A549 (cell line): ENCODE measurements at regions not wholly inside any gene's neighbourhood (a gene's known extent, or its start where the extent isn't known, plus 50 kb on each side); places are given as distances from the start of the nearest gene placed in this dataset.

Source experiments
- ATAC-seq, 2 experiments: fragments of 200-7000 bp in 1 of 2; fragments of >200 bp in 1 of 2; cut with Nextera tagmentation in 1 of 2; cut with Tn5 transposase in 1 of 2; 3 replicates each; pipeline versions ENCODE4 v1.8.0 to v1.9.1; 2018 to 2020; ENCODE audit warnings: mild to moderate bottlenecking in 1 of 2, moderate library complexity in 1 of 2
- CTCF ChIA-PET: fragments of 300-600 bp; sonication (Branson Sonifier 250); formaldehyde crosslinking; extraction: SDS; loops from one replicate; lab custom pipeline; 2021; ENCODE audit warnings: antibody characterized with exemption, inconsistent platforms; lab: Yijun Ruan, JAX
- POLR2A ChIA-PET: fragments of 350-600 bp; formaldehyde crosslinking; extraction: SDS; loops from one replicate; lab custom pipeline; 2021; ENCODE audit warnings: antibody characterized with exemption, inconsistent platforms; lab: Yijun Ruan, JAX
- DNase-seq, 2 experiments: peaks; one replicate each; pipeline versions ENCODE4 v3.0.0 to v3.0.0-alpha.2; 2011 to 2016; ENCODE audit warnings: low read depth in 1 of 2, low spot score in 1 of 2
- FAIRE-seq: peaks from 2 replicates; lab custom pipeline; 2011; peaks lifted over from hg19 to GRCh38; lab: Jason Lieb, UNC
- H3K27ac ChIP-seq, 2 experiments: fragments of >200 bp; sonication (Bioruptor Twin); formaldehyde crosslinking; 3 replicates each; pipeline ENCODE4 v1.5.1; 2016 to 2017
- H3K4me1 ChIP-seq: fragments of >200 bp; sonication (Bioruptor Twin); formaldehyde crosslinking; 3 replicates; pipeline ENCODE4 v1.6.1; 2016
- H3K4me2 ChIP-seq: fragments of >200 bp; sonication (Bioruptor Twin); formaldehyde crosslinking; 3 replicates; pipeline ENCODE4 v1.6.1; 2016
- H3K4me3 ChIP-seq: fragments of >200 bp; sonication (Bioruptor Twin); formaldehyde crosslinking; 3 replicates; pipeline ENCODE4 v1.5.1; 2016
- H3K9me3 ChIP-seq: fragments of >200 bp; sonication (Bioruptor Twin); formaldehyde crosslinking; 3 replicates; pipeline ENCODE4 v1.6.1; 2016
- CHD2 ChIP-seq: fragments of 150-350 bp; IDR thresholded peaks from 2 replicates; pipeline ENCODE4 v1.6.1; 2014; ENCODE audit warnings: low read length; ENCODE audit not compliant: partially characterized antibody
- CHD4 ChIP-seq: fragments of 200-600 bp; sonication (generic); IDR thresholded peaks from 2 replicates; pipeline ENCODE4 v1.6.1; 2016; ENCODE audit warnings: antibody characterized with exemption, mild to moderate bottlenecking, borderline replicate concordance
- EHF ChIP-seq: fragments of 250-450 bp; sonication (Bioruptor Pico); IDR thresholded peaks from 2 replicates; pipeline ENCODE4 v1.5.0; 2020; ENCODE audit warnings: mild to moderate bottlenecking
- EP300 ChIP-seq, 2 experiments: fragments of >200 bp; sonication (Bioruptor Twin); formaldehyde crosslinking; IDR thresholded peaks; 2 replicates in 1 of 2; 3 replicates in 1 of 2; pipeline ENCODE4 v1.6.1; 2016 to 2017
- JUNB ChIP-seq: fragments of >200 bp; sonication (Bioruptor Twin); formaldehyde crosslinking; IDR thresholded peaks from 2 replicates; pipeline ENCODE4 v1.6.1; 2016
- KDM1A ChIP-seq: fragments of 200-600 bp; sonication (generic); IDR thresholded peaks from 2 replicates; pipeline ENCODE4 v1.6.1; 2016; ENCODE audit warnings: low read depth, mild to moderate bottlenecking
- MAFK ChIP-seq: fragments of 450-650 bp; IDR thresholded peaks from 2 replicates; pipeline ENCODE4 v1.6.1; 2014; ENCODE audit not compliant: partially characterized antibody
- NR3C1 ChIP-seq: fragments of >200 bp; sonication (Bioruptor Twin); formaldehyde crosslinking; IDR thresholded peaks from 3 replicates; pipeline ENCODE4 v1.6.1; 2017
- PHF8 ChIP-seq: fragments of 200-600 bp; sonication (generic); IDR thresholded peaks from 2 replicates; pipeline ENCODE4 v1.6.1; 2016; ENCODE audit warnings: low read depth, mild to moderate bottlenecking, antibody characterized with exemption, moderate library complexity, borderline replicate concordance
- POLR2AphosphoS2 ChIP-seq: conservative IDR thresholded peaks from 2 replicates; pipeline ENCODE4 v1.6.1; 2012; ENCODE audit warnings: low read length, improper control_type of control experiment, inconsistent platforms
- RARB ChIP-seq: fragments of 250-450 bp; sonication (Bioruptor Pico); IDR thresholded peaks from 2 replicates; pipeline ENCODE4 v1.8.0; 2021; ENCODE audit warnings: mild to moderate bottlenecking, moderate library complexity
- RNF2 ChIP-seq: fragments of 200-600 bp; sonication (generic); IDR thresholded peaks from 2 replicates; pipeline ENCODE4 v1.6.1; 2016; ENCODE audit warnings: low read depth, mild to moderate bottlenecking, antibody characterized with exemption, moderate library complexity, borderline replicate concordance
- SREBF2 ChIP-seq: fragments of 450-650 bp; IDR thresholded peaks from 2 replicates; pipeline ENCODE4 v1.6.1; 2014; ENCODE audit warnings: mild to moderate bottlenecking, moderate library complexity
- WGBS: methylation state at CpG from one replicate; pipeline ENCODE4 v1.1.6; 2017; ENCODE audit errors: missing lambda C conversion rate; 5-methylcytosine and 5-hydroxymethylcytosine counted together
- TF ChIP-seq, protein P1 (sequence below): fragments of 450-650 bp; IDR thresholded peaks from 2 replicates; pipeline ENCODE4 v1.6.1; 2014; ENCODE audit warnings: antibody characterized with exemption
- TF ChIP-seq, protein P2 (sequence below): fragments of 200-600 bp; sonication (generic); IDR thresholded peaks from 2 replicates; pipeline ENCODE4 v1.6.1; 2016; ENCODE audit warnings: antibody characterized with exemption, mild to moderate bottlenecking, moderate library complexity
- TF ChIP-seq, protein P3 (sequence below): IDR thresholded peaks from 2 replicates; pipeline ENCODE4 v1.6.1; 2012
- TF ChIP-seq, protein P4 (sequence below): fragments of >200 bp; sonication (Bioruptor Twin); formaldehyde crosslinking; IDR thresholded peaks from 3 replicates; pipeline ENCODE4 v1.6.1; 2016
- TF ChIP-seq, protein P5 (sequence below): IDR thresholded peaks from 2 replicates; pipeline ENCODE4 v1.6.1; 2012; ENCODE audit warnings: low read depth, borderline replicate concordance
- TF ChIP-seq, protein P6 (sequence below): fragments of 150-350 bp; IDR thresholded peaks from 2 replicates; pipeline ENCODE4 v1.6.1; 2014; ENCODE audit warnings: low read depth, mild to moderate bottlenecking, low read length

DNA sequence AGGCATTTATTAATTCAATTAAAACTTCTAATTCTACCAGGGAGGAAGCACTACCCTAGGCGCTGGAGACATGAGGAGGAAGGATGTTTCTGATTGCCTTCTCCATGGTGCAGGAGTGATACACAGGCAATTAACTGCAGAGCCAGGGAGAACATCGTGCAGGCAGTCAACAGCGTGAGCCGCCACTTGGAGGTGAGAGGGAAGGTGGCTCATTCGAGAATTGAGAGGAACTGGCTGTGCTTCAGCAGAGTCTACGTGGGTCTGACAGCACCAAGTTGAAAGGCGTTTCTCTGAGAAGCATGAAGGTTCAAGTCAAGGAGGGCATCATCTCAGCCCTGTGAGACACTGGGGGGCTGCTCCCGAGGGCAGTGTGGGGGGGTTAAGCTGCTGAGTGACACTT lies 388.7 kb upstream of the MYT1L start:
- no peak for ATAC-seq
- no peak overlapping the region for H3K4me3 ChIP-seq
- H3K4me2 ChIP-seq: no peak overlapping the region
- no peak for DNase-seq
- WGBS: 5% methylated on average over 8 of the region's 8 CpGs
- H3K27ac ChIP-seq: no peak overlapping the region
- H3K9me3 ChIP-seq: no peaks in the 10 kb centered on the region
- POLR2A ChIA-PET: no interaction called here
- no peak for TF ChIP-seq CHD4
- no peak for TF ChIP-seq KDM1A
- TF ChIP-seq NR3C1: no peak
- TF ChIP-seq JUNB: no peak
- no peak for FAIRE-seq
- CTCF ChIA-PET: no interaction called here
- no peaks in the 10 kb centered on the region for H3K4me1 ChIP-seq

DNA sequence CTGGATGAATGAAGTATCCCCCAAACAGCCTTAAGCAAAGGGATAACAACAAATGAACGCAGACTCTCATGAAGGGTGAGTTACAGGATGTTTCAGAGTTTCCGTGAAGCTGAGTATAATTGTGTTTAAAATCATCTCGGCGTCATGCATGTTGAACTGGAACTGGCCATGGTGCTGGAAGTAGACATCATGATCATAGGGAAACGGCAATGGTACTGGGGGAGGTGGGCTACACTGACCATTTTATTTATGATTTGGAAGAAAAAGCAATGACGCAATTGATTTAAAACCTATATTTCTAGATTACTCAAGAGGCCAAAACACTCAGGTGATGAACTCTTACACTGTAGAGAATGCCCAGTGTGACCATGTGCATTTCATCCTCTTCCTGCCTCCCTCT lies 387.9 kb upstream of the MYT1L start:
- TF ChIP-seq, protein P1, sequence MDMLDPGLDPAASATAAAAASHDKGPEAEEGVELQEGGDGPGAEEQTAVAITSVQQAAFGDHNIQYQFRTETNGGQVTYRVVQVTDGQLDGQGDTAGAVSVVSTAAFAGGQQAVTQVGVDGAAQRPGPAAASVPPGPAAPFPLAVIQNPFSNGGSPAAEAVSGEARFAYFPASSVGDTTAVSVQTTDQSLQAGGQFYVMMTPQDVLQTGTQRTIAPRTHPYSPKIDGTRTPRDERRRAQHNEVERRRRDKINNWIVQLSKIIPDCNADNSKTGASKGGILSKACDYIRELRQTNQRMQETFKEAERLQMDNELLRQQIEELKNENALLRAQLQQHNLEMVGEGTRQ: no peak
- TF ChIP-seq, protein P2, sequence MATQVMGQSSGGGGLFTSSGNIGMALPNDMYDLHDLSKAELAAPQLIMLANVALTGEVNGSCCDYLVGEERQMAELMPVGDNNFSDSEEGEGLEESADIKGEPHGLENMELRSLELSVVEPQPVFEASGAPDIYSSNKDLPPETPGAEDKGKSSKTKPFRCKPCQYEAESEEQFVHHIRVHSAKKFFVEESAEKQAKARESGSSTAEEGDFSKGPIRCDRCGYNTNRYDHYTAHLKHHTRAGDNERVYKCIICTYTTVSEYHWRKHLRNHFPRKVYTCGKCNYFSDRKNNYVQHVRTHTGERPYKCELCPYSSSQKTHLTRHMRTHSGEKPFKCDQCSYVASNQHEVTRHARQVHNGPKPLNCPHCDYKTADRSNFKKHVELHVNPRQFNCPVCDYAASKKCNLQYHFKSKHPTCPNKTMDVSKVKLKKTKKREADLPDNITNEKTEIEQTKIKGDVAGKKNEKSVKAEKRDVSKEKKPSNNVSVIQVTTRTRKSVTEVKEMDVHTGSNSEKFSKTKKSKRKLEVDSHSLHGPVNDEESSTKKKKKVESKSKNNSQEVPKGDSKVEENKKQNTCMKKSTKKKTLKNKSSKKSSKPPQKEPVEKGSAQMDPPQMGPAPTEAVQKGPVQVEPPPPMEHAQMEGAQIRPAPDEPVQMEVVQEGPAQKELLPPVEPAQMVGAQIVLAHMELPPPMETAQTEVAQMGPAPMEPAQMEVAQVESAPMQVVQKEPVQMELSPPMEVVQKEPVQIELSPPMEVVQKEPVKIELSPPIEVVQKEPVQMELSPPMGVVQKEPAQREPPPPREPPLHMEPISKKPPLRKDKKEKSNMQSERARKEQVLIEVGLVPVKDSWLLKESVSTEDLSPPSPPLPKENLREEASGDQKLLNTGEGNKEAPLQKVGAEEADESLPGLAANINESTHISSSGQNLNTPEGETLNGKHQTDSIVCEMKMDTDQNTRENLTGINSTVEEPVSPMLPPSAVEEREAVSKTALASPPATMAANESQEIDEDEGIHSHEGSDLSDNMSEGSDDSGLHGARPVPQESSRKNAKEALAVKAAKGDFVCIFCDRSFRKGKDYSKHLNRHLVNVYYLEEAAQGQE: peak; percentile 86
- ATAC-seq (no peak), FAIRE-seq (no peak), DNase-seq (no peak)
- Histone ChIP-seq H3K4me3 (no peak overlapping the region), H3K4me1 (no peaks in the 10 kb centered on the region), H3K9me3 (no peaks in the 10 kb centered on the region), H3K4me2 (no peak overlapping the region), H3K27ac (no peak overlapping the region)
- ChIA-PET POLR2A (no interaction called here), CTCF (no interaction called here)
- 6% methylated on average over 6 of the region's 6 CpGs for WGBS

DNA sequence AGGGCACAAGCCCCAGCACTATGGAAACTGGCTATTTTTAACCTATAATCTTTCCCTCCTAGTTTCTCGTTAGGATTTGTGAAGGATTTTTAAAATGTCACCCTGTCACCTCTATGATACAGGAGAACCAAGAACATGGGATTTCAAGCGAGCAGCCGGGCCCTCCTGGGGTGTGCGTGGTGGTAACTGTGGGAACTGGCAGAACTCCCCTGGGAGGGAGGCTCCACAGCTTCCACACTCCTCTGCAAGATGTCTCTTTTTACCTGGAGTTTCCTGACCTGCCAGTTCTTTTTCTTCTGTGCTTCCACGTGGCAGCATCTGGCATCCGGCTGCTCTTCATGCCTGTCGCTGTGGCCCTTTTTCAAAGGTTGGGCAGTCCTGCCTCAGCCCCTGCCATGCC lies 386.3 kb upstream of the MYT1L start:
- DNase-seq: no peak
- POLR2A ChIA-PET: no interaction called here
- H3K4me2 ChIP-seq: no peak overlapping the region
- H3K4me1 ChIP-seq: no peaks in the 10 kb centered on the region
- FAIRE-seq: no peak
- no peak overlapping the region for H3K4me3 ChIP-seq
- no peak for TF ChIP-seq POLR2AphosphoS2
- TF ChIP-seq EHF (CRISPR knock-in tag): no peak
- no peak for TF ChIP-seq RARB (CRISPR knock-in tag)
- TF ChIP-seq, protein P3, sequence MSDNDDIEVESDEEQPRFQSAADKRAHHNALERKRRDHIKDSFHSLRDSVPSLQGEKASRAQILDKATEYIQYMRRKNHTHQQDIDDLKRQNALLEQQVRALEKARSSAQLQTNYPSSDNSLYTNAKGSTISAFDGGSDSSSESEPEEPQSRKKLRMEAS: no peak
- no peak for TF ChIP-seq SREBF2
- no peak for TF ChIP-seq CHD2
- no peak for TF ChIP-seq EP300 (IDR thresholded peaks at IDR 0.05)
- TF ChIP-seq, protein P4, sequence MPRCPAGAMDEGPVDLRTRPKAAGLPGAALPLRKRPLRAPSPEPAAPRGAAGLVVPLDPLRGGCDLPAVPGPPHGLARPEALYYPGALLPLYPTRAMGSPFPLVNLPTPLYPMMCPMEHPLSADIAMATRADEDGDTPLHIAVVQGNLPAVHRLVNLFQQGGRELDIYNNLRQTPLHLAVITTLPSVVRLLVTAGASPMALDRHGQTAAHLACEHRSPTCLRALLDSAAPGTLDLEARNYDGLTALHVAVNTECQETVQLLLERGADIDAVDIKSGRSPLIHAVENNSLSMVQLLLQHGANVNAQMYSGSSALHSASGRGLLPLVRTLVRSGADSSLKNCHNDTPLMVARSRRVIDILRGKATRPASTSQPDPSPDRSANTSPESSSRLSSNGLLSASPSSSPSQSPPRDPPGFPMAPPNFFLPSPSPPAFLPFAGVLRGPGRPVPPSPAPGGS: no peak
- TF ChIP-seq, protein P5, sequence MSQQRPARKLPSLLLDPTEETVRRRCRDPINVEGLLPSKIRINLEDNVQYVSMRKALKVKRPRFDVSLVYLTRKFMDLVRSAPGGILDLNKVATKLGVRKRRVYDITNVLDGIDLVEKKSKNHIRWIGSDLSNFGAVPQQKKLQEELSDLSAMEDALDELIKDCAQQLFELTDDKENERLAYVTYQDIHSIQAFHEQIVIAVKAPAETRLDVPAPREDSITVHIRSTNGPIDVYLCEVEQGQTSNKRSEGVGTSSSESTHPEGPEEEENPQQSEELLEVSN: no peak
- TF ChIP-seq, protein P6, sequence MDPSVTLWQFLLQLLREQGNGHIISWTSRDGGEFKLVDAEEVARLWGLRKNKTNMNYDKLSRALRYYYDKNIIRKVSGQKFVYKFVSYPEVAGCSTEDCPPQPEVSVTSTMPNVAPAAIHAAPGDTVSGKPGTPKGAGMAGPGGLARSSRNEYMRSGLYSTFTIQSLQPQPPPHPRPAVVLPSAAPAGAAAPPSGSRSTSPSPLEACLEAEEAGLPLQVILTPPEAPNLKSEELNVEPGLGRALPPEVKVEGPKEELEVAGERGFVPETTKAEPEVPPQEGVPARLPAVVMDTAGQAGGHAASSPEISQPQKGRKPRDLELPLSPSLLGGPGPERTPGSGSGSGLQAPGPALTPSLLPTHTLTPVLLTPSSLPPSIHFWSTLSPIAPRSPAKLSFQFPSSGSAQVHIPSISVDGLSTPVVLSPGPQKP: no peak
- TF ChIP-seq MAFK: no peak
- TF ChIP-seq PHF8: no peak
- no peak for TF ChIP-seq RNF2
- no peak overlapping the region for H3K27ac ChIP-seq
- ATAC-seq: peak in 1 of 2 experiments; percentile 35; a peak in 2 of 6 replicates
- 20% methylated on average over 7 of the region's 7 CpGs for WGBS
- CTCF ChIA-PET: interaction anchor here (1.2 kb wide), 1 partner anchor 11 kb away, joined by 4 read pairs; no protein-coding TSS in a partner anchor
- H3K9me3 ChIP-seq: no peaks in the 10 kb centered on the region; the same call in 2 of the 3 replicates
